GM12873 (cell line): ENCODE measurements at regions not wholly inside any gene's neighbourhood (a gene's known extent, or its start where the extent isn't known, plus 50 kb on each side); places are given as distances from the start of the nearest gene placed in this dataset.

ENCODE experiments used
- TF ChIP-seq, protein P1 (sequence below): IDR thresholded peaks from 2 replicates; pipeline ENCODE4 v1.5.1; 2012; ENCODE audit warnings: low read depth, mild to moderate bottlenecking, moderate library complexity, low read length, control low read depth; ENCODE audit not compliant: insufficient read depth; ENCODE audit errors: missing control alignments

DNA sequence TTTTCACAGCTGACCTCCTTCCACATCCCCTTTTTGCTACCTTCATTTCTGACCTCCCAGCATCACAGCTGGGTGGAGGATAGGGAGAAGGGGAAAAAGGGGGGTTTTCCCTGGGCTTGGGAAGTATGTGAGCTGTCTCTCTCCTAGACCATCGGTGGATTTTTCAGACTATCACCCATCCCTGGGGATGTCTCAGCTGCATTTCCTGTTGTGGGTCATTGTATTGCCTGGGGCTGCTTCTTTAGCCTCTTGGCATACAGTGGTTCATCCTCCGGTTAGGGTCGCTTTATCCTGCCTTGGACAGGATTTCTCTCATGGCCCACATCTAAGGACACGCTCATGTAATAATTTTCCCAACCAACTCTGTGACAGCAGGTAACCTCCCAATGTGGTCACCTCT, 142.5 kb upstream of the ARG1 start:
- TF ChIP-seq, protein P1, sequence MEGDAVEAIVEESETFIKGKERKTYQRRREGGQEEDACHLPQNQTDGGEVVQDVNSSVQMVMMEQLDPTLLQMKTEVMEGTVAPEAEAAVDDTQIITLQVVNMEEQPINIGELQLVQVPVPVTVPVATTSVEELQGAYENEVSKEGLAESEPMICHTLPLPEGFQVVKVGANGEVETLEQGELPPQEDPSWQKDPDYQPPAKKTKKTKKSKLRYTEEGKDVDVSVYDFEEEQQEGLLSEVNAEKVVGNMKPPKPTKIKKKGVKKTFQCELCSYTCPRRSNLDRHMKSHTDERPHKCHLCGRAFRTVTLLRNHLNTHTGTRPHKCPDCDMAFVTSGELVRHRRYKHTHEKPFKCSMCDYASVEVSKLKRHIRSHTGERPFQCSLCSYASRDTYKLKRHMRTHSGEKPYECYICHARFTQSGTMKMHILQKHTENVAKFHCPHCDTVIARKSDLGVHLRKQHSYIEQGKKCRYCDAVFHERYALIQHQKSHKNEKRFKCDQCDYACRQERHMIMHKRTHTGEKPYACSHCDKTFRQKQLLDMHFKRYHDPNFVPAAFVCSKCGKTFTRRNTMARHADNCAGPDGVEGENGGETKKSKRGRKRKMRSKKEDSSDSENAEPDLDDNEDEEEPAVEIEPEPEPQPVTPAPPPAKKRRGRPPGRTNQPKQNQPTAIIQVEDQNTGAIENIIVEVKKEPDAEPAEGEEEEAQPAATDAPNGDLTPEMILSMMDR, result no peak

DNA sequence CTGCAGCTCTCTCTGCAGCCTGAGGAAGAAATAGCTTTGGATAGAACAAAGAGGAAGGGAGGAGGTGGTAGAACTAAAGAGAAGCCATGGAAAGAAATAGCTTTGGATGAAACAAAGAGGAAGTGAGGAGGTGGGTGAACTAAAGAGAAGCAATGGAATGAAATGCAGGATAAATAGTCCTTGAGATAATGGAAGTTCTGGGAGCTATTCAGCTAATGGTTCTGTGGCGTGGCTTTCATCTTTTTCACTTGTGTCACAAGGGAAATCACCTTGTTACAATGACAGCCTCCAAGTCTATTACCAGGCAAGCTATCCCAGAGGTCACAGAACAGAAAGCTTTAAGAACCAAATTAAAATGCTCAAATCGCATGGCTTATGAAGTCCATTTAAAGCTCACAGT, 141.3 kb upstream of the ARG1 start:
- TF ChIP-seq, protein P1, result no peak

DNA sequence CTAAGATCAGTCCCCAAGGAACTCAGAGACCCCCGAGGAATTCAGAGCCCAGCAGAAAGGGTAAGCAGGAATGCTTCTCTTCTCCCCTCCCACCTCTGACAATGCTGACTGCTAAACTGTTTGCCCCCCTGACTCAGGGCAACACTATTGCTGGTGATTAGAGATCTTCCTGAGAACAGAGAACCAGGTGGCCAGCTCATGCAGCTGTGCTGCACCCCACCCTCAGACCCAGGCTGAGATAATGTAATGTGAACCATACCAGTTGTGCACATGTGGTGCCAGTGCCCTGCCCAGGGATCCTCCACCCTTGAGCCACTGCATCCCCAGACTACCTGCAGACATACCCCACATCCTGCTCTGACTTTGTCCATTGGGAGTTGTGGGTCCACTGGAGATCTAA, 139.1 kb upstream of the ARG1 start:
- TF ChIP-seq, protein P1, result no peak

DNA sequence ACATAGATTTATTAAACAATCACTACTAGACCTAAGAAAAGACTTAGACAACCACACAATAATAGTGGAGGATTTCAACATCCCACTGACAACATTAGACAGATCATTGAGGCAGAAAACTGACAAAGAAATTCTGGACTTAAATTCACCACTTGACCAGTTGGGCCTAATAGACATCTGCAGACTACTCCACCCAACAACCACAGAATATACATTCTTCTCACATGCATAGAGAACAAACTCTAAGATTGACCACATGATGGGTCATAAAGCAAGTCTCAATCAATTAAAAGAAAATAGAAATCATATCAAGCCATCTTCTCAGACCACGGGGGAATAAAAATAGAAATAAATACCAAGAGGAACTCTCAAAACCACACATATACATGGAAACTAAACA, 136.7 kb upstream of the ARG1 start:
- TF ChIP-seq, protein P1, result no peak

DNA sequence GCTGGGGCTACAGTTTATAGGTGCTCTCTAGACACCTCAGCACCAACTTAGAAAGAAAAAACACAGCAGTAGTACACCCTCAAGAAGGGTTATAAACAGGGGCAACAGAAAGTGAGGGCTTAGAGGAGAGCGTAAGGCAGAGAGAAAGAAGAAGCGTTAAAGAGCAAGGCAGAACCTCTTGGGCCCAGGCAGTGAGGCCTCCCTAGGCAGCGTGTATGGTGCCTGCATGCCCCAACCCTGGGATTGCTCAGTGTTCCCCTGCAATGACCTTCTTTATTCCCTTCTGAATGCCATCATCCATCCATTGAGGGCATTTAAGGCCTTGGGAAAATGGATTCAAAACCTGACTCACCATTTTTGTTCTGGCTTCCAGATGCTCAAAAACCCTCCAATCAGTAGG, 130.0 kb upstream of the ARG1 start:
- TF ChIP-seq, protein P1, result no peak

DNA sequence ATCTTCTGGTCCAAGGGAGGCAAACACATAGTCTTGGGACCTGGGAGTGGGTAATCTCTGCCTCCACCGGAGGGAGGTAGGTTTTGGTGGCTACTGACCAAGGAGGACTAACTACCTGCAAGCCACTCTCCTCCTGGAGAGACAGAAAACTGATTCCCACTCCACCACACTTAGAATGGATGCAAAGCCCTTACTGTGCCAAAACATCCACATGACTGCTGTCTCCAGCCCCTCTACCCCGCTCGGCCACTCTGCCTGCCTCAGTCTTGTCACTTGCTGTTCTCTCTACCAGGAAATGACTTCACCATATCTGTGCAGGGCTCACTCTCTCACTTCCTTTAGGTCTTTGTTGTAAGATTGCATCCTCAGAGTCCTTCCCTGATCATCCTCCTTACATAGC, 129.5 kb upstream of the ARG1 start:
- TF ChIP-seq, protein P1, result no peak

DNA sequence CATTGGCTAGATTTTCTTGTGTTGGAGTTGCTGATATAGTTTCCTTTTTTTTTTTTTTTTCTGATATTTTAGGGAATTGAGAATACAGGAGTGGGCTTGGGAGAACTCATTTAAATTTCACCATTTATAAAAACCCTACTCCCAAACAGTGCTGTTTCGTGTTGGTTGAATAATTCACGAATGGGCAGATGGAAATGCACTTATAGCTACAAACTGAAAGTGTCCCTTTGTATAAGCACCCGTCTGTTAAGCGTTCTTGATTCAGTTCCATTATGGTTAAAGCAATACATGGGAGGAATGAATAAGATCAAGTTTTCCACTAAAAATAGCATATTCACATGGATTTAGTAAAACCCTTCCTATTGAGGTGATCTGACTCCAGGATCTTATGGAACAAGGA, 122.2 kb upstream of the ARG1 start:
- TF ChIP-seq, protein P1, result no peak
